Inferior parietal cortex (tissue), 1 donor: ENCODE measurements at regions not wholly inside any gene's neighbourhood (a gene's known extent, or its start where the extent isn't known, plus 50 kb on each side); places are given as distances from the start of the nearest gene placed in this dataset.
A peak's percentile ranks its signal among the peaks of the same experiment; 100 is the strongest.
"Not testable (repeated sequence)": the region's sequence is repeated elsewhere in the genome, so short reads cannot be mapped to it uniquely, and the experiment has no call there.

Source experiments
- DNase-seq: peaks from one replicate; pipeline ENCODE4 v3.0.0-alpha.2; 2016; ENCODE audit errors: extremely low spot score

DNA sequence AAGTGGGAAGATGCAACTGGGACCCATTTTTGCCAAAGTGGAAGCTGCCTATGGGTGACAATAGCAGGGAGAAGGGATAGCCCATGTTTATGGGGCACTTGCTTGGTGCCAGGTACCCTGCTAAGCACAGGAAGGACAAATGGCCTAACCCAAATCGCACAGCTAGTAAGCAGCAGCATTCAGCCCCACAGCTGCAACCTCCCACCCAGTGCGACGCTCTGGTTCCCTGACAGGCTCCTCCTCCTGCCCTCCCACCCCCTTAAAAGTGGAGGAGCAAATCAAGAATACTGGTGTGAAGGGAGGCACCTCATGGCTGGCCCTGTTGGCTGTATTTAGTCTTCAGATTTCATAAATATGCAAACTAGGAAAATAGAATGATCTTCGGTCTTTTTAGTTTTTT lies 76.2 kb downstream of the RIN2 start:
- DNase-seq, result no peak

- no peak for DNase-seq
These were observed 76.7 kb downstream of the RIN2 start for GRCh38 chr20:19834783-19835182.

GRCh38 chr20:19835533-19836222 lies 77.6 kb downstream of the RIN2 start:
- peak; percentile 71 for DNase-seq

GRCh38 chr20:19838468-19838867 lies 80.4 kb downstream of the RIN2 start:
- no peak for DNase-seq

DNA sequence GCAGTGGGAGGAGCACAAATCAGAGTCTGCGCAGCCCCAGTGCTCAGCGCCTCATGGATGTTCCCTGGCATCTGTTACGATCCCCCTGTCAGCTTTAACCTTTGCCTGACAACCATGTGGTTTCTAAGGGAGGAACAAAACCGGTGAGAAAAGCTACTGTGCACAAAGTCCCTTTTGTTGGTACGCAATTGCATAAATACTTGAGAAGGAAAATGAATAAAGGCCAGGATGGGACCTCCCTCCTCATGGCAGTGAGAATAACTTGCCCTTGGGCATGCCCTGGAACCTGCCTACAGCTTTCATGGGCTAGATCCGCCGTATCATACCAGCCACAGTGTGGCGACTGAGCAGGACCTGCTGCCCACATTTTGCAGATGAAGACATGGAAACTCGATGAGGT lies 81.0 kb downstream of the RIN2 start:
- no peak for DNase-seq

DNA sequence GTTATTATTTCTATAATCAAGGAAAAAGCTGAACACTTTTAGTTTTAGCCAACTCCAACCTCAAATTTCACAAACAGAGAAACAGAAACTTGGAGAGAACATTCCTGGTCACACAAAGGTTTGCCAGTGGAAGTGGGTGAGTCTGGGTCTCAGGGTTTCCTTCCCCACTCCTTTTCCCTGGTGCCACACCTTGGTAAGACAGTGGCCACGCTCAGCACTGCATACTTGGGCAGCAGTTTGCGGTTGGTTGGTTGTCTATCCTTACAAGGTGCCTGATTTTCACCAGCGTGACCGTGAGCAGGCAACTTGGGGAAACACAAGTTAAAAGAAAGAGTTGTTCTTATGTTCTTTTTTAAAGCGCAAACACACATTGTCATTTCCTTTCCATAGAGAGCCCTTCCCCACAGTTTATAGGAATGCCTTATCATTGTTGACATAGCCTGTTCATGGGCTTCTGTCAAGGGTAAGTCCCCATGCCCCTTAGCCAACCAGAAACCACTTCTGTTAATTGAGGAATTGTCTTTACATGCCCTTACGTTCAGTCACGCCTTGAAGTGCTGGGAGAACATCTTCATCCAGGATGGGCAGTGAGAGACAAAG lies 82.2 kb downstream of the RIN2 start:
- no peak for DNase-seq

GRCh38 chr20:19841740-19842139 lies 83.7 kb downstream of the RIN2 start:
- no peak for DNase-seq

DNA sequence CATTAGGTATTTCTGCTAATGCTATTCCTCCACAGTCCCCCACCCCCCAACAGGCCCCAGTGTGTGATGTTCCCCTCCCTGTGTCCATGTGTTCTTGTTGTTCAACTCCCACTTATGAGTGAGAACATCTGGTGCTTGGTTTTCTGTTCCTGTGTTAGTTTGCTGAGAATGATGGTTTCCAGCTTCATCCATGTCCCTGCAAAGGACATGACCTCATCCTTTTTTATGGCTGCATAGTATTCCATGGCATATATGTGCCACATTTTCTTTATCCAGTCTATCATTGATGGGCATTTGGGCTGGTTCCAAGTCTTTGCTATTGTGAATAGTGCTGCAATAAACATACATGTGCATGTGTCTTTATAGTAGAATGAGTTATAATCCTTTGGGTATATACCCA lies 86.8 kb downstream of the RIN2 start:
- DNase-seq, result not testable (repeated sequence)

GRCh38 chr20:19847383-19847782 lies 89.3 kb downstream of the RIN2 start:
- no peak for DNase-seq

DNA sequence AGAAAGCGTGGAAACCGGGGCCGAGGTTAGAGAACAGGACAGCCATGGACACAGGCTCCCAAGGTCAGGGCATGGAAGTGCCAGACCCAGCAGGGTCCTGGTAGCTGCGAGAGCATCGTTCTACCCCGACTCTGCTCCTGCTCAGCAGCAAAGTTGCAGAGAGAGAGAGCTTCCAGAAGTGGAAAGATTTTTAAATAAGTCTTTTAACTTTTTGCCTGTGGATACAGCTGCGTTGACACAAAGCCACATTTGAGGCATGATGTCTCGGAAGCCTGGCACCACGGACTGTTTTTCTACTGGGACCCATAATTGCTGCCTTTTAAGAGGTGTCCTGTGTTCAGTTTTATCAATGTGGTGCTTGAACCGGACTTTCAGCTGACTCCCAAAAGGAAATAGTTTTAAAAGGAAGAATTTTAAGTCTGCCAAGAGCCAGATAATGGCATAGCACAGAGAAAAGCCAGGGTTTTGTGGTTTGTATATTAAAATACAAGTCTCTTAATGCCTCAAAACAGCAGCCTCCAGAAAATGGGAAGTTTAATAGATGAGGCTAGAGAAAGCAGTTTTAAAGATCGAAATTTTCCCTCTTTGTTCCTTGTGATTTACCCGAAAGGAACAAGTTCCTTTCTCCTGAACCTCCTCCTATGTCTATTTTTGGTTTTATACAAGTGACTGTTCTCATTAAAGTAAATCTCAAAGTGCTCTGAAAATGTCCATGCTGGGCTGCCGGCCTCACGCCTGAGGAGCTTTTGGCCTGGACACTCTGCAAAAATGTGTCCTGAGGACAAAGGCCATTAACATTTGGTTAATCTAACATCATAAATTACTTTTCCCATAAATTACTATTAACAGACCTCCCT lies 91.5 kb downstream of the RIN2 start:
- DNase-seq, result peak; percentile 47

- no peak for DNase-seq
These were observed 92.1 kb downstream of the RIN2 start for GRCh38 chr20:19850198-19850533.

DNA sequence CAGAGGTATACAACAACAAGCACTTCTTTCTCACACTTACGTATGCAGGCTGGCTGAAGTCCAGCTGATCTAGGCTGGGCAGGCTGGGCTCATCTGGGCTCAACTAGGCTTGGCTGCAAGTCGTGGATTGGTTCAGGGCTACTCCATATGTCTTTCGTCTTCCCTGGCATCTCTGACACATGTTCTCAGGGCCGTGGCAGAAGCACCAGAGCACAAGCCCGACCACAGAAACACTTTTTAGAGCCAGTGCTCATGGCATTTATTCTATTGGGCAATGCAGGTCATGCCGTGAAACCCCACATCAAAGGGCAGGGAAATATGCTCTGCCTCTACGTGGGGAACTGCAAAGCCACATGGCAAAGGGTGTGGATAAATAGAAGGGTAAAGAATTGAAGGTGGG lies 93.8 kb downstream of the RIN2 start:
- DNase-seq, result no peak

DNA sequence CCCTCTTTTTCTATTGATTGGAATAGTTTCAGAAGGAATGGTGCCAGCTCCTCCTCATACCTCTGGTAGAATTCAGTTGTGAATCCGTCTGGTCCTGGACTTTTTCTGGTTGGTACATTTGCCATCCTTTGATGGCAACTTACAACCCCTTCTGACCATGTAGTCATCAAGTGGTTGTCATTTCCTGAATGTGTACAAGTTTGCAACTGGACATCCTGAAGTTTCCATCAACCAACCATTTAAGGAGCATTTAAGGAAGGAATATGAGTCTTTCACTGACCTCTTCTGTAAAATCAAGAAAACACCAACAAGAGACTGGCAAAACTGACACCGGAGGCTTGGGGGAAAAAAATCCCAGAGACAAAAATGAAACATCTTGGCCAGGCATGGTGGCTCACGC lies 97.4 kb downstream of the RIN2 start:
- DNase-seq, result no peak

DNA sequence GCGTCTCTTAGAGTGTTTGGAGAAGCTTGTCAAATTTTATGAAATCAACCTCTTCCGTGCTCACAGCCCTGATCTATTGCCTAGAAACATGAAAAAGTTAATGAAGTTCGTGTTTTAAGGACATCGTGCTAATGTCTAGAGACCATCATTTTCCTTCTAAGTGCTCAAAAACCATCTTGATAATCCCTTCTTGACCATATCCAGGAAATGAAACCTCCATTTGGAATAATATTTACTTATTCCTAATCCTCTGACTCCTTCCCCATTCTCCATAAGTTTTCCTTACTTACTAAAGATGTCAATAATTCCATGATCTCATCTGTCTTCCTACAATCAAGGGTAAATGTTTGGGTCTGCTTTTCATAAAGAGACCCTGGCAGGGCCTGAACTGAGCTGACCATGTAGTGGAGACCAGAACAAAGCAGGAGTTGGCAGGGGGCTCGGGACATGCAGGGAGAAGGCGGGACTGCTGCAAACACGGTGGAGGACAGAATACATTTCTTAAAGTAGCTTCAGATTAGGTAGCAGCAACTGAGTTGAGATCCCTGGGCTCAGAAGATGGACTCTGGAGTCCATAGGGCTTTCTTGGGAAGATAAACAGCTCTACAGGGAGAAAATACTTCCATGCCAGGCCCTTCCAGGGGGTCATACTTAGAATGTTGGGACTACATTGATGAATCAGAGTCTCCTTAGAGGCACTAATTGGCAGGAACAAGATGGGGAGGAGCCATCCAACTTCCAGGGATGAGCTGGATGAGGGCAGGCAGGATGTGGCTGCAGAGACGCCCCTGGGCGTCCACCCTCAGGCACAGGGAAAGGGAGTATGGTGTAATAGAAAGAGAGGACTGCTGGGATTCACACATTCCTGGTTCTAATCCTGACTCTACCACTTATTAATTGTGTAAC lies 100.7 kb downstream of the RIN2 start:
- no peak for DNase-seq

GRCh38 chr20:19859444-19859843 lies 101.4 kb downstream of the RIN2 start:
- no peak for DNase-seq

DNA sequence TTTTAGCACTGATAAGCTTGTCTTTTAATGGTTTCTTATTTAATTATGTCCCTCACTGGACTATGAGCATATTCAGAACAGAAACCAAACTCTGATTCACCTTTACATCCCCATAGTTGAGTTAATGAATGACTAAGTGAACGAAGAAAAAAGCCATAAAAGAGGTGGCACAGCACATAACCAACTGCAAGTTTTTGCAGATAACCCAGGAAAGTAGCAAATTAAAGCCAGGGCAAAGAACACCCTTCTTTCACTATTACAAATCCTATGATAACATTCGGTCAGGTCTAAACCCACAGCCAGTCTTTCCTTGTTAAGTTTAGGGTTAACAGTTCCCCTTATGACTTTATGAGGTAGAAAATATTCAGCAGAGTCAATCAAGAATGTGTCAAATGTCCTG lies 102.7 kb downstream of the RIN2 start:
- no peak for DNase-seq

GRCh38 chr20:19861147-19861759 lies 103.2 kb downstream of the RIN2 start:
- no peak for DNase-seq

- no peak for DNase-seq
These were observed 106.1 kb downstream of the RIN2 start for GRCh38 chr20:19864130-19864529.

DNA sequence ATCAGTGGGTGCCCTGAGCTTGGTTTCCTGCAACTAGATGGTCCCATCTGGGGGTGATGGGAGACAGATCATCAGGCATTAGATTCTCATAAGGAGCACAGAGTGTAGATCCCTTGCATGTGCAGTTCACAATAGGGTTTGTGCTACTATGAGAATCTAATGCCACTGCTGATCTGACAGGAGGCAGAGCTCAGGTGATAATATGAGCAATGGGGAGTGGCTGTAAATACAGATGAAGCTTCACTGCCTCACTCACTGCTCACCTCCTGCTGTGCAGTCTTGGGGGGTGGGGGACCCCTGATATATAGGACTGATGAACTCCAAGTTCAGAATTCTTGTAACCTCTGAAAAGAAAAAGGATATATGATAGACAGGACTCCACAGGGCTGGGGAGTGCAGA lies 108.0 kb downstream of the RIN2 start:
- no peak for DNase-seq

DNA sequence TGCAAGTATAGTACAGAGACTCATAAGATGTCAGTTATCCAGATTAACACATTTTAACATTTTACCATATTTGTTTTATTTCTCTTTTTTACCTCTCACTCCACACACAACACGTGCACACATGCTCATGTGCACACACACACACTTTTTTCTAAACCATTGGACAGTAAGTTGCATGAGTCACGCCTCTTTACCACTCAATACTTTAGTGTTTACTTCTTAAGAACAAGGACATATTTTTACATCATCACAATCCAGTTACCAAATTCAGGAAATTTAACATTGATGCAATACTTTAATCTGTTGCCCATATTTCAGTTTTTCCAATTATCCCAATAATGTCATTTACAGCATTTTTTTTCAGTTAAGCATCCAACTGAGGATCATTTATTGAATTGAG lies 109.0 kb downstream of the RIN2 start:
- no peak for DNase-seq

- no peak for DNase-seq
These were observed 109.9 kb downstream of the RIN2 start for GRCh38 chr20:19867940-19868371.

DNA sequence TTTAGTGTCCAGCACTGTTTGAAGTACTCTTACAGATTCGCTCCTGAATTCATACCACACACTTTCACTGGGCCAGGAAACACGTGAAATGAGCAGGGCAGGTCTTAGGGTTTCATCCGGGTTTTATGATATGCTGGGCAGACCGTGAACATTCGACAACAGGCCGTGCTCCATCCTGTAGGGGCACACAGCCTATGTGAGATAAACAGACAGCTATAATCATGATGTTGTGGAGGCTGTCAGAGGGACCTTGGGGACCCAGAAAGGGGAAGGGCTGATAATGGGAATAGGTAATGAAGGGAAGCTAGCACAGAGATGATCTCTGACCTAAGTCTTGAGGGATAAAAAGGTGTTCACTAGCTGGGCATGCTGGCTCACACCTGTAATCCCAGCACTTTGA lies 110.4 kb downstream of the RIN2 start:
- no peak for DNase-seq
